Esophagus (tissue), 2 donors: ENCODE measurements at regions not wholly inside any gene's neighbourhood (a gene's known extent, or its start where the extent isn't known, plus 50 kb on each side); places are given as distances from the start of the nearest gene placed in this dataset.

ENCODE experiments used
- H3K27ac ChIP-seq, 2 donors: one replicate each; pipeline ENCODE4 v1.5.1; 2013; ENCODE audit warnings: low read depth in 2 of 2, mild to moderate bottlenecking in 2 of 2, inconsistent platforms in 1 of 2, low read length in 1 of 2, moderate library complexity in 1 of 2
- H3K27me3 ChIP-seq, 2 donors: one replicate each; pipeline ENCODE4 v1.6.1; 2013; ENCODE audit warnings: low read length in 2 of 2, control low read depth in 1 of 2, mild to moderate bottlenecking in 1 of 2; ENCODE audit not compliant: insufficient read depth in 2 of 2, control insufficient read depth in 1 of 2
- H3K36me3 ChIP-seq, 2 donors: one replicate each; pipeline ENCODE4 v1.6.1; 2013; ENCODE audit warnings: low read length in 1 of 2; ENCODE audit not compliant: control insufficient read depth in 2 of 2, insufficient read depth in 2 of 2
- H3K4me1 ChIP-seq, 2 donors: one replicate each; pipeline ENCODE4 v1.6.1; 2013; ENCODE audit warnings: low read length in 1 of 2; ENCODE audit not compliant: control insufficient read depth in 2 of 2, insufficient read depth in 2 of 2
- H3K4me3 ChIP-seq, 2 donors: one replicate each; pipeline ENCODE4 v1.5.1; 2013; ENCODE audit warnings: low read length in 2 of 2, mild to moderate bottlenecking in 2 of 2, low read depth in 1 of 2, moderate library complexity in 1 of 2
- H3K9me3 ChIP-seq, 2 donors: one replicate each; pipeline ENCODE4 v1.6.1; 2013; ENCODE audit warnings: mild to moderate bottlenecking in 2 of 2, low read depth in 1 of 2, low read length in 1 of 2, moderate library complexity in 1 of 2; ENCODE audit not compliant: control insufficient read depth in 2 of 2, insufficient read depth in 1 of 2
- WGBS, 2 donors: extraction: QIAGEN DNeasy Blood & Tissue Kit; methylation state at CpG; one replicate each; pipeline ENCODE4 v1.1.7; 2013; 5-methylcytosine and 5-hydroxymethylcytosine counted together
- donor health status: healthy with polysubstance abuse.
- donor health status: Bipolar disorder and iron deficiency.

DNA sequence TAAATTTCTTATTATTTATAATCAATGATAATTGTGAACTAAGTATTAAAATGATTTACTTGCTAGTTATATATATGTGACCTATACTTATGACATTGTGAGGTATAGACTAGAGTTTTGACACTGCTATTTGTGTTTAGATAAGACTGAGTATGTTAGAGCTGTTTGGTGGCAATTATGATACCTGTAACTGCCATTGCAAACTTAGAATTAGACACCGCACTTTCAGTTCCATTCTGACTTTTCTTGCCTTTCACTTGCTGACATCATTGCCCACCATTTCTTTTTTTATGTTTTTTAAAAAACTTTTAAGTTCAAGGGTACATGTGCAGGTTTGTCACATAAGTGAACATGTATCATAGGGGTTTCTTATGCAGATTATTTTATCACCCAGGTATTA, 214.5 kb downstream of the MBL2 start:
- H3K36me3 ChIP-seq: no peaks in the 10 kb centered on the region
- no peak overlapping the region for H3K4me3 ChIP-seq
- no peaks in the 10 kb centered on the region for H3K4me1 ChIP-seq
- no peaks in the 10 kb centered on the region for H3K27me3 ChIP-seq
- H3K27ac ChIP-seq: no peak overlapping the region
- WGBS, 2 donors: 88 to 92% methylated on average over 1 of the region's 1 CpG
- no peaks in the 10 kb centered on the region for H3K9me3 ChIP-seq

DNA sequence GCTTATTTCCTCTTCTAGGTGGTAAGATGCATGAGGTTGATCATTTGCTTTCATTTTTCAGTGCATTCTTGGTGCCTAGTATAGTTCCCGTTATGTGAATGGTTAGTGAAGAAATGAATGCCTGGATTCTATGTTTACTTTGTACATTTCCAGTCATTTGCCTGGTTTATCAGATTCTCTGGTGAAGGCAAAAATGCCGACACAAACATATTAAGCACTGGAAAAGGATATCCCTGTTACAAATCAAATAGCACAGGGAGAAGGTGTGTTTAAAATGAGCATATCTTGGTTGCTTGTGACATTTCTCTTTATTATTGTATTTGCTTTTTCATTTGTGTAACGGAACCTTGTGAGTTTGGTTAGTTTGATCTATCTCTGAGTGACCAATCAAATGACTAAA, 211.3 kb downstream of the MBL2 start:
- Histone ChIP-seq H3K36me3 (no peaks in the 10 kb centered on the region), H3K4me3 (no peak overlapping the region), H3K9me3 (no peaks in the 10 kb centered on the region), H3K27me3 (no peaks in the 10 kb centered on the region), H3K27ac (no peak overlapping the region), H3K4me1 (no peaks in the 10 kb centered on the region)
- 81 to 83% methylated on average over 3 of the region's 3 CpGs for WGBS, 2 donors

GRCh38 chr10:52563360-52563759, 209.2 kb downstream of the MBL2 start:
- WGBS, 2 donors: 81% methylated on average over 1 of the region's 1 CpG
- H3K27ac ChIP-seq: no peak overlapping the region
- no peaks in the 10 kb centered on the region for H3K9me3 ChIP-seq
- H3K4me3 ChIP-seq: no peak overlapping the region
- H3K36me3 ChIP-seq: no peaks in the 10 kb centered on the region
- H3K4me1 ChIP-seq: no peaks in the 10 kb centered on the region
- no peaks in the 10 kb centered on the region for H3K27me3 ChIP-seq

DNA sequence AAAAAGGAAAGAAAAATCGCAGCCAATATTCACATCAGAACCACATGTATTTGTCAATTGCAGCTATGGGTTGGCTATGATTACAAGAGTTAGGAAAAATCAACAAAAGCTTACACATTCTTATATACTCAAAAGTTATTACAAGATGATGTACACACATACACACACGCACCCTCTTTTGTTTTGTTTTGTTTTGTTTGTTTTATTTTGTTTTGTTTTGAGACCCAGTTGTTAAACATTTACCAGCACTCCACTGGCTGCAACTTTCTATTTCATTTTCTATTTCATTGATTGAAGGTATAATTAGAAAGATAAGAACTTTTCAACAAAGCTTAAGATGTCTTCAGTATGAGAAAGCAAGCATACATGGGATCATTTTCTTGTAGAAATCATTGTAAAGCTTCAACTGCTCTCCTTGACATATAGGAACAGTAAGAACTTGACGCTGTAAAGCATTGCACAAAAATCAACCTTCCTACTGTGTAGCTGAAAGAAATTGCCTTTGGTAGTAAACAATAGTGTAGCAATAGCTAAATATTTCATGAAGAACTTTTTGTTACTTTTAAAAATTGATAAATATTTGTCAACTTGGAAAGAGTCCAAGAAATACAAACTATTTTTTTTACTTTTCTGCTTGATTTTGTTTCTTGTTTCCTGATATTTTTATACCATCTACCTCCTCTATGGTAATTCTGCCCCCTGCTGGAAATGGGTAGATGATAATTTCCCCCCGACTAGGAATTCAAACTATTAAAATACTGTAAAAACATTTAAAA, 205.9 kb downstream of the MBL2 start:
- Histone ChIP-seq H3K4me3 (no peak overlapping the region), H3K4me1 (no peaks in the 10 kb centered on the region), H3K27me3 (no peaks in the 10 kb centered on the region), H3K27ac (no peak overlapping the region), H3K36me3 (no peaks in the 10 kb centered on the region), H3K9me3 (no peaks in the 10 kb centered on the region)
- WGBS, 2 donors: 29 to 32% methylated on average over 4 of the region's 4 CpGs

GRCh38 chr10:52567247-52567580, 205.4 kb downstream of the MBL2 start:
- no peaks in the 10 kb centered on the region for H3K4me1 ChIP-seq
- H3K27ac ChIP-seq: no peak overlapping the region
- no peak overlapping the region for H3K4me3 ChIP-seq
- no peaks in the 10 kb centered on the region for H3K27me3 ChIP-seq
- no peaks in the 10 kb centered on the region for H3K9me3 ChIP-seq
- H3K36me3 ChIP-seq: no peaks in the 10 kb centered on the region
- WGBS, 2 donors: 68 to 74% methylated on average over 3 of the region's 3 CpGs

- Histone ChIP-seq H3K4me1 (no peaks in the 10 kb centered on the region), H3K36me3 (no peaks in the 10 kb centered on the region), H3K27ac (no peak overlapping the region), H3K4me3 (no peak overlapping the region), H3K9me3 (no peaks in the 10 kb centered on the region), H3K27me3 (no peaks in the 10 kb centered on the region)
- WGBS, 2 donors: 93% methylated on average over 2 of the region's 2 CpGs
Observed at GRCh38 chr10:52568309-52568708, 204.3 kb downstream of the MBL2 start.

DNA sequence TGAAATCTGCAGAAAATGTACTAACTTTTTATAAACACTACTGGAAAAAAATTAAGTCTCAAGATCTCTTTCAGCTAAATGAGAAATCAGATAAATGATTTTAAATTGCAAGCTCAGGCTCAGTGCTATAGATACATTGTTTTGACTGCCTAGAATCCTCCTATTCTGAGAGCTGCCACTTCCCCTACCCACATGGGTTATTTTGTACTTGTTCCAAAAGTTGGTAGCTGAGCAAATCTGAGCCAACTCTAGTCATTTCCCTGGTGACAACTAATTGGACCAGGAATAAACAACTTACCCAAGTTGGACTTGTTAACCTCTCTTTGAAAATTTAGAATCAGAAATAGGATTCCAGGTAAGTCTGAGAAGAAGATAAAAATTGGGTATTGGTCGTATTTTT, 202.1 kb downstream of the MBL2 start:
- Histone ChIP-seq H3K4me3 (no peak overlapping the region), H3K27me3 (no peaks in the 10 kb centered on the region), H3K9me3 (no peaks in the 10 kb centered on the region), H3K36me3 (no peaks in the 10 kb centered on the region), H3K27ac (no peak overlapping the region), H3K4me1 (no peaks in the 10 kb centered on the region)
- WGBS, 2 donors: 74 to 88% methylated on average over 1 of the region's 1 CpG

DNA sequence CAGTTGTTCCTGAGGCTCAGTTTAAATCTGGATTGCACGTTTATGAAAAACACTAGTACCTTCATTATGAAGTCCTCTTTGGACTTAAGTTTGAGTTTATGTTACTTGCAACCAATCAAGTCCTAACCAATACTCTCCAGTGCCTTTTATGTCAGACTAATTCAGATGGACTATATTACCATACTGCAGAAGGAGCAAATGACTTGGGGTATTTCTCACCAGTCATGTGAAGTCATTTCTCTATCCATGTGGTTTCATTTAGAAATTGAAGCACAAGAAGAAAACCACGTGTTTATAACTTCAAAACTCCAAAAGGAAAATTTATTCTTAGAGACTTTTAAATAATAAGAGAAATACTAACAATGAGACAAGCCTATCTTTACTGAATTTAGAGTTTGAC, 201.6 kb downstream of the MBL2 start:
- 56 to 63% methylated on average over 2 of the region's 2 CpGs for WGBS, 2 donors

GRCh38 chr10:52571516-52572182, 200.9 kb downstream of the MBL2 start:
- Histone ChIP-seq H3K27me3 (no peaks in the 10 kb centered on the region), H3K4me1 (no peaks in the 10 kb centered on the region), H3K36me3 (no peaks in the 10 kb centered on the region), H3K9me3 (no peaks in the 10 kb centered on the region), H3K4me3 (no peak overlapping the region), H3K27ac (no peak overlapping the region)
- WGBS, 2 donors: 88 to 89% methylated on average over 3 of the region's 3 CpGs

More for the DNA sequence above, 201.6 kb downstream of the MBL2 start:
- H3K27ac ChIP-seq: no peak overlapping the region
- no peak overlapping the region for H3K4me3 ChIP-seq
- H3K27me3 ChIP-seq: no peaks in the 10 kb centered on the region
- H3K4me1 ChIP-seq: no peaks in the 10 kb centered on the region
- no peaks in the 10 kb centered on the region for H3K36me3 ChIP-seq
- no peaks in the 10 kb centered on the region for H3K9me3 ChIP-seq

- WGBS, 2 donors: 41 to 45% methylated on average over 2 of the region's 2 CpGs
- H3K4me1 ChIP-seq: no peaks in the 10 kb centered on the region
Observed at GRCh38 chr10:52573347-52573746, 199.2 kb downstream of the MBL2 start.

More at GRCh38 chr10:52573347-52573746, 199.2 kb downstream of the MBL2 start:
- Histone ChIP-seq H3K9me3 (no peaks in the 10 kb centered on the region), H3K27me3 (no peaks in the 10 kb centered on the region), H3K36me3 (no peaks in the 10 kb centered on the region), H3K27ac (no peak overlapping the region), H3K4me3 (no peak overlapping the region)
